ENCODE measurements at regions not wholly inside any gene's neighbourhood (a gene's known extent, or its start where the extent isn't known, plus 50 kb on each side); places are given as distances from the start of the nearest gene placed in this dataset.
A peak's percentile ranks its signal among the peaks of the same experiment; 100 is the strongest.

- no peak for DNase-seq (ENCODE audit: low spot score)
- intact Hi-C loops (cut with DNase I), result no loop called here
Observed at GRCh38 chr6:104400844-104401243, 458.9 kb downstream of the HACE1 start.

- DNase-seq (ENCODE audit: low spot score), result no peak
- intact Hi-C loops (cut with DNase I), result no loop called here
Observed at GRCh38 chr6:104396077-104396476, 463.6 kb downstream of the HACE1 start.

- intact Hi-C loops (cut with DNase I), result no loop called here
- DNase-seq (ENCODE audit: low spot score), result no peak
Observed at GRCh38 chr6:104381907-104382306, 477.8 kb downstream of the HACE1 start.

DNA sequence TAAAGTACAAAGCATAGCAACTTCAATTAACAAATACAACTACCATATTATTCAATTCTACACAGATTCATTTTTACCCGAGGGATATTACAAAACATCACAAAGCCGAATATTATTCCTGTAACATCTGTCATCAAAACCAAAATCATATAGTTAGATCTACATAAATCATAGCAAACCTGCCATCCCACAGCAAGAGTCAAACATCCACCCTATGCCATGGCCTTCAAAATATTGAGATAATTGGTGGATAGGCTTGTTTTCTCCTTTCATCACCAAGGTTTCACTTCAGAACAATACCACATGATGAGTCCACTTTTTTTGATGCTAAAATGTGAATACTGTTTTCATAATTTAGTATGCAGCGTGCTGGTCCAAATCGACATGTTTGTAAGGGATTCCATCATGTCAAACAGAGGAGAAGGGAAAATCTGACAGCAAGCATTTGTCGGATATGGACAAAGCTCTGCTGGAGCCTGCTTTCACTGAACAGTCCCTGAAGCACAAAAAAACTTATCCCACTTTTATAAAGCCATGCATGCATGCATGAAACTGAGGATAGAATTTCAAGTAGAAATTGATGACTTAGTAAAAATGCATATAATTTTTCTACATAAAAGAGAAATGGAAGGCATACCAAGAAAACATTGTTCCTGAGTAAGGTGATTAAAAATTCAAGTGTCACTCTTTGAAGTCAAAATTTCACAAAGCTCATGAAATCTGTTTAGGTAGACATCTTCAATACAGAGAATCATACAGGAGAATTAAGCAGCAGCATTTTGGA, 494.1 kb downstream of the HACE1 start:
- intact Hi-C loops (cut with DNase I), result no loop called here
- DNase-seq (ENCODE audit: low spot score), result no peak

DNA sequence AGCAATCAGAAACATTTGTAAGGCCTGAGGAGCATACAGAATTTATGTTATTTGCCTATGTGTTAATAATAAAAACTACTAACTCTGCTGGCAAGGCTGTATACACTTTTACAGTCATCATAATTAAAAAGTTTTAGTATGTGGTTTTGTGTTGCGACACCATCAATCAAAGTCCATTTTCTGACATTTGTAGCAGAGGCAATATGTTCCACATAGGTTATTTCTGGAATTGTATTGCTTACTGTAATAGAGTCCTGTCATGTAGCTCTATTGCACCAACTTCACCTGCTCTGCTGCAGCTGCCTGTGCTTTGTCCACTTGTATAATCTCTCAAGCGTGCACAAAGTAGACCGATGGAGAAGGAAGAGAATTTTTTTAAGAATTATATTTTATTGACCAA, 501.8 kb downstream of the HACE1 start:
- intact Hi-C loops (cut with DNase I), result no loop called here
- no peak for DNase-seq (ENCODE audit: low spot score)

GRCh38 chr6:104356197-104356596, 503.5 kb downstream of the HACE1 start:
- no peak for DNase-seq (ENCODE audit: low spot score)

DNA sequence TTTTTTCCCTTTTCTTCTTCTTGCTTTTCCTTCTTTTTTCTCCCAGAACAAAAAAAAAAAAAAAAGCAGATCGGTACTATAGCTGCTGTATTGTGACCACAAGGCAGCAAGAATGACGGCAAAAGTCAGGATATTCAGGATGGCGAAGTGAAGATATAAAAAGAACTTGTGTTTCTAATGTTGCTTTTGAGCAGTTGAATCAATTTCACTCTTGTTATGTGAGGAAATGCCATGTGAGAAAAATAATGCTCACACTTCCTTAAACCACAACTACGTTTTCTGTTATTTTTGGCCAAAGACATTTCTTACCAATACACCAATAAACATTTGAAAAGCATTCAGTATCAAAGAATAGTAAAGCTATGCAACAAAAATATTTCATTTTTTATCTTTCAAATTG, 510.5 kb downstream of the HACE1 start:
- DNase-seq (ENCODE audit: low spot score), result no peak
- intact Hi-C loops (cut with DNase I), result no loop called here

More at GRCh38 chr6:104356197-104356596, 503.5 kb downstream of the HACE1 start:
- intact Hi-C loops (cut with DNase I), result no loop called here

DNA sequence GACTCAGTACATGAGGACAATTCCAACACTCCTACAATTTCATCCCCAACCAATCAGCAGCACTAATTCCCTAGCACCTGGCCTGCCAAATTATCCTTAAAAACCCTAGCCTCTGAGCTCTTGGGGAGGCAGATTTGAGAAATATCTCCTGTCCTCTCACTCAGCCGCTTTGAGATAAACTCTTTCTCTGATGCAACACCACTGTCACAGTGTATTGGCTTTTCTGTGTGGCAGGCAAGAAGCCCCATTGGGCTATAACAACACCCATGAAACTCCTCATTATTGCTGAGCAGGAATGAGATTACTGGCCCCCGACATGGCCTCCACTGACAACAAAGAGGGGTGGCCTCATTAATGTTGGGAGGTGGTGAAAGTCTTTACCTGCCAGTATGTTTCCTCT, 515.5 kb downstream of the HACE1 start:
- intact Hi-C loops (cut with DNase I), result loop anchor here in 1 of 2 donors (1.0 kb wide), 1 partner anchor 16 kb away; no protein-coding TSS in a partner anchor
- DNase-seq (ENCODE audit: low spot score), result no peak

DNA sequence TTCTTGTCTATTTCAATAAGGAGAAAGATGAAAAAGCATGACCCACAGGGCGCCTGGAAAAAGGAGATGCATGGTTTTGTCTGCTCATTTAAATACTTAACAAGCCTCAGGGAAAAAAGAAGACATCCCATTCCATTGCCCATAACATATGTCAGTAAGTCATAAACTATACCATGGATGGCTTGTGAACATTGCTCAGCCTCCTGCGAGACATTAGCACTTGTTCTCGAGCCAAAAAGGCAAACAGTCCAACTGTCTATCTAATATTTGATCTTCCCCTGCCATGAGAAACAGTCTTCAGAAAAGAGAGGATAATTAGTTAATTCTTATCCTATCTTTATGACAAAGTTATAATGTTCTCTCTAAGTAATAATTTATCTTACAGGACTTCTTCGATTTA, 527.4 kb downstream of the HACE1 start:
- no peak for DNase-seq (ENCODE audit: low spot score)
- intact Hi-C loops (cut with DNase I), result no loop called here

DNA sequence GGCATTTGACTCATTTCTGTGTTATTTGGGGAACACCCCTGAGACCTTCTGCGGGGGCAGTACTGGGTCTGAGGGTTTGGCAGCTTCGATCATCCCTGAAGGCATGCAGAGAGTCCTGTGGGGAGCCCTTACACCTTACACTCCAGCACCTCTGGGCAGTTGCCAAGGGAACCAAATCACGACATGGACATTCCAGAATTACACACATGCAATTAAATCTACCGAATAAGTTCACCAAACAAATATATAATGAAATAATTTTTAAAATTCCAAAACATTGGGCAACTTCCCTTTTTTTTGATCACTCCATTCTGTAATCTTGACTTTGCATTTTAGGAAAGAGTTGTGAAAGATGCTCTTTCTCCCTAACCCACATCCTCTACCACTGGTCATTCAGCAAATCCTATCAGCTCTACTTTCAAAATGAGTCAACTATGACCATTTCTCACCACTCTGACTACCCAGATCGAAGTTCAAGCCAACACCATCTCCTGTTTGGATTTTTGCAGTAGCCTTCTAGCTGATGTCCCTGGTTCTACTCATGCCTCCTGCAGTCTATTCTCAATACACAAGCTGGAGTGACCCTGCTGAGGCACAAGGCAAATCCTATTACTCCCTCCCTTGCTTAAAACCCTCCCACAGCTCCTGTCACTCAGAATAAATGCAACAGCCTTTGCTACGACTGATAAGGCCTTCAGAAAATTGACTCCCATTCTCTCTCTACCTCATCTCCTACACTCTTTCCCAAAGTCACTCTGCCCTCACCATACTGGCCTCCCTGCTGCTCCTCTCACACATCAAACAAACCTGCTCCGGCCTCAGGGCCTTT, 533.3 kb downstream of the HACE1 start:
- DNase-seq (ENCODE audit: low spot score), result peak; percentile 42
- intact Hi-C loops (cut with DNase I), result no loop called here

DNA sequence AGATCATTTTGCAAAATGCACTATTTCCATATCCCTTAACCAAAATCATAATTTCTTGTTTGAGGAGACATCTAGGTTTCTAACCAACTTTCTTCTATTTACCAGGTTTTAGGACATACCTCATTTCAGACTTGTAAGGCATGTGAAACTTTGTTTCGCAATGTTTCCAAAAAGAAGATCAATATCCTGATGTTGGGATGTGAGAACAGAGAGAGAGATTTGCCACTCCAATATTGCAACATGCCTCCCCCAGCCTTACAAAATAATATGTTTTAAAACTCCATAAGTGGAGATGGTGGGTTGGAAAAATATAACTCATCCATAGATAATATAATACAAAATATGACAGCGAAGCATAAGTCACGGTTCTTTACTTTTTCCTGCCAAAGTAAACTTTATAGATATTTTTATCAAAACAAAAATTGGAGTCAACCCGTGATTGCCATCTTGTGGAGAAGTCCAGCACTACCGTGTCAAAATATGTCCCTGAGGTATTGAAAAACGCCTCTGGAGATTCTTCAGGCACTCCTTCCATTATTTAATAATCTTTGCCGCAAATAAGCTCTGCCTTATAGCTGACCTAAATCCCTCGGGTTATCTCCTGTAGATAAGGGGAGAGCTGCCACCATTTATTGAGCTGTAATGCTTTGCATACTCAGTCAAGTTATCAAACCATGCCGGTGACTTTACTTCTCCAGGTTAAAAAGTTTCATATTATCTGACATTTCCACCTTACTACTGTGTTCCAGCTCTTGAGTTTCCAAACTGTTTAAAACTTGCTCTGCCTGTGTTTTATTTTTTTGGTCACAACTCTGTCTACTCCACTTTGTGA, 534.2 kb downstream of the HACE1 start:
- no peak for DNase-seq (ENCODE audit: low spot score)
- intact Hi-C loops (cut with DNase I), result no loop called here

DNA sequence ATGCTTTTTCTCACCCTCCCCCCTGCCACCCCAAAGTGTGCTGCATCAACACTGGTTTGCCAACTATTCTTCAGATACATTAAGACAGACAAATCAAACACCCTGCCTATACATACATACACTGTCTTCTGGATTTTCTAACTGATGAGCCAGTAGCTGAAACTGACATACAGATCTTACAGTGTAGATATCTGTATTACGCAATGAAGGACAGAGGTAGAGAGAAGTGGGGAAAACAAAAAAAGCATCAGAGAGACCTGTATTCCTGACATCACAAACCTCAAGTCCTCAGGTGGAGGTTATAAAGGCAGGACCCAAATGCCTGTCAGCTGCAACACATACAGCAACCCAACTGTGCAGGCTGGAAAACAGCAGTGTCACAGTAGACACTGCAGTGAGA, 535.4 kb downstream of the HACE1 start:
- intact Hi-C loops (cut with DNase I), result no loop called here
- no peak for DNase-seq (ENCODE audit: low spot score)

DNA sequence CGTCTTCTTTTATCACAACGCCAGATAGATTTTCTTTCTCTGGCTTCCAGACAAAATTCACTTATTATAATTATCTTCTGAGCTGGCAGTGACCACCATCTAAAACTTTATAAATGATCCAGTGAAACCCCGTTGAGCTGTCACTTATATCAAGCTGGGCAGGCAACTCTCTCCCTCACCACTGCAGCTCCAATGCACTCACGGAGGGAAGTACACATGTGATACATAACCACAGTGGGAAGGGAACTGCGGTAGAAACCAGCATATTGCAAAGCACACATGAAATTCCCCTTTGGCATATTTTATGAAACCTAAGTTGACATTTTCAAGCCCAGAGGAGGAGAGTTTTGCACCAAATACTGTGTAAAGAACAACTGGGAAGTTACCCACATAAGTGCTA, 536.9 kb downstream of the HACE1 start:
- no peak for DNase-seq (ENCODE audit: low spot score)
- intact Hi-C loops (cut with DNase I), result no loop called here

GRCh38 chr6:104321301-104321700, 538.4 kb downstream of the HACE1 start:
- no peak for DNase-seq (ENCODE audit: low spot score)
- intact Hi-C loops (cut with DNase I), result no loop called here

DNA sequence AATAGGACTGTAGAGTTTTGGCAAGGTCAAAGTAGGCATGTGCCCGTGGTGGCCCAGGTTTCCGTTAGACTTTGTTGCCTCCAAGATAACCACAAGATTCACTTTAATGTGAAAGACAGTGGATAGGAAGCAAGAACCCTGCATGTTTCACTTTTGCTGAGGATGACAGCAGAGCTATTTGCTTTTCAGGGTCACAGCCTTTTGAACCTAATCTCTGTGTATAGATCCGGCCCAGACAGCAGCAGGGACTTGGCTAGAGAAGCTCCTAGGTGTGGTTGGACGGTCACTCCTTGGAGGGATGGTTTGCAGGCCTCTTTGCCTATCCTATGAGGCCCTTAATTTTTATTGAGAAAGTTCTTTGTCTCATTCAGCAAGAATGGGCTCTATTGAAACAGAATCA, 538.8 kb downstream of the HACE1 start:
- DNase-seq (ENCODE audit: low spot score), result no peak
- intact Hi-C loops (cut with DNase I), result no loop called here

DNA sequence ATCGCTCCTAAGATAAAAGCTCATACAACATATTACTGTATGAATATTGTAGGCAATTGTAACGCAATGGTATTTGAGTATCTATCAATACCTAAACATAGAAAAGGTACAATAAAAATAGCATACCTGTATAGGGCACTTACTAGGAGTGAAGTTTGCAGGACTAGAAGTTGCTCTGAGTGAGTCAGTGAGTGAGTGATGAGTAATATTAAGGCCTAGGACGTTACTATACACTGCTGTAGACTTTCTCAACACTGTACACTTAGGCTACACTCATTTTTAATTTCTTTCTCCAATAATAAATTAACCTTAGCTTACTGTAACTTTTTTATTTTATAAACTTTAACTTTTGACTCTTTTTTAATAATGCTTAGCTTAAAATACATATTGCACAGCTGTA, 546.9 kb downstream of the HACE1 start:
- intact Hi-C loops (cut with DNase I), result no loop called here
- DNase-seq (ENCODE audit: low spot score), result no peak

GRCh38 chr6:104306211-104306610, 553.5 kb downstream of the HACE1 start:
- DNase-seq (ENCODE audit: low spot score), result no peak
- intact Hi-C loops (cut with DNase I), result no loop called here

DNA sequence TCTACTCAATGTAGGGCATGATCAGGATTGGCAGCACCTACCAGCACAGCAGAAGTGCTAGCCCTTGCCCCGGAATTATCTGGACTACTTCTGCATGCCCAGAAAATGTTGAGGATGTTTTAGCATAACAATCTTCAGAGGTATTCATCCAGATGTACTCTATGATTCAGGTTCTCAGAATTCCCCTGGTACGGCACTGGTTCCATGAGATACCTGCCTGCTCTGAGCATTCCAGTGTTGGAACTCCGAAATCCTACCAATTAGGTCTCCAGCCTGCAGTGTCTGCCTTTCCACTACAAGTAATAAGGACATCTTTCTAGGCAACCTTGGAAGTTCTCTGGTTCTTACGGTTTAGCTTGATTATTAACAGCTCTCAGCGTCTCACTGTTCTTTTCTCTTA, 554.5 kb downstream of the HACE1 start:
- intact Hi-C loops (cut with DNase I), result no loop called here
- DNase-seq (ENCODE audit: low spot score), result no peak

DNA sequence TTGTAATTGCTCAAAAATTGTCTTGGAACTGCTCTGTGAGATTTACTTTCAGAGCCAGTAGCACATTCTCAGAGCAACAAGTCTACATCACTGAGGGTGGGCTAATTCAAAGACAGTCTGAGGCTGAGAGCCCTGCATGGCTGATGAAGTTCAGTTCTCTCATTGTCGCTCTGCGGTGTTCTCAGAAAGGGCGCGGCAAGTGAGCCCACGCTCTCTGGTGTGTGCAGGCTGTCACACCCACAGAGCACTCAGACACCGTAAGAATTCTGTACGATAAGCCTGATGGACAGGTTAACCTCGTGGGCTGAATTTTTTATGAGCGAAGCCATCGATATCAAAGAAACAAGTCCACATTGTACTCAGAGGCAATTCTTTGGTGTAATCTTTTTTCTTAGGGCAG, 557.8 kb downstream of the HACE1 start:
- peak; percentile 42 for DNase-seq (ENCODE audit: low spot score)
- intact Hi-C loops (cut with DNase I), result no loop called here

GRCh38 chr6:104286641-104287040, 573.1 kb downstream of the HACE1 start:
- intact Hi-C loops (cut with DNase I), result no loop called here

More at GRCh38 chr6:104286641-104287040, 573.1 kb downstream of the HACE1 start:
- no peak for DNase-seq (ENCODE audit: low spot score)
